Osteocyte (in vitro differentiated cells): ENCODE measurements at regions not wholly inside any gene's neighbourhood (a gene's known extent, or its start where the extent isn't known, plus 50 kb on each side); places are given as distances from the start of the nearest gene placed in this dataset.

ENCODE experiments used
- DNase-seq: peaks from one replicate; pipeline ENCODE4 v3.0.0; 2021; ENCODE audit warnings: mixed read lengths; ENCODE audit not compliant: unreplicated experiment; ENCODE audit errors: extremely low spot score
- H3K27ac Mint-ChIP-seq: one replicate; pipeline ENCODE4 v1.8.0; 2021; ENCODE audit warnings: mild to moderate bottlenecking, mixed read lengths; ENCODE audit not compliant: unreplicated experiment
- H3K27me3 Mint-ChIP-seq: one replicate; pipeline ENCODE4 v1.8.0; 2021; ENCODE audit warnings: mixed read lengths; ENCODE audit not compliant: unreplicated experiment
- H3K36me3 Mint-ChIP-seq: one replicate; pipeline ENCODE4 v1.8.0; 2021; ENCODE audit warnings: mixed read lengths; ENCODE audit not compliant: unreplicated experiment
- H3K4me1 Mint-ChIP-seq: one replicate; pipeline ENCODE4 v1.8.0; 2021; ENCODE audit warnings: mixed read lengths; ENCODE audit not compliant: unreplicated experiment
- H3K4me3 Mint-ChIP-seq: one replicate; pipeline ENCODE4 v1.8.0; 2021; ENCODE audit warnings: mild to moderate bottlenecking, moderate library complexity, mixed read lengths; ENCODE audit not compliant: unreplicated experiment
- H3K9me3 Mint-ChIP-seq: one replicate; pipeline ENCODE4 v1.8.0; 2021; ENCODE audit warnings: mixed read lengths; ENCODE audit not compliant: unreplicated experiment
- CTCF ChIP-seq: fragments of 200-600 bp; sonication (generic); IDR thresholded peaks from 2 replicates; pipeline ENCODE4 v1.5.0; 2021; ENCODE audit warnings: antibody characterized with exemption, mild to moderate bottlenecking, moderate library complexity

- Mint-ChIP-seq H3K27ac (no peak overlapping the region), H3K27me3 (peaks cover 36% of the 10 kb centered on the region), H3K4me1 (peaks cover 6% of the 10 kb centered on the region), H3K9me3 (no peaks in the 10 kb centered on the region), H3K4me3 (no peak overlapping the region), H3K36me3 (peaks cover 2% of the 10 kb centered on the region)
- TF ChIP-seq CTCF, result no peak
- no peak for DNase-seq
Observed at GRCh38 chr6:166864333-166864732, 92.0 kb downstream of the RNASET2 start.

DNA sequence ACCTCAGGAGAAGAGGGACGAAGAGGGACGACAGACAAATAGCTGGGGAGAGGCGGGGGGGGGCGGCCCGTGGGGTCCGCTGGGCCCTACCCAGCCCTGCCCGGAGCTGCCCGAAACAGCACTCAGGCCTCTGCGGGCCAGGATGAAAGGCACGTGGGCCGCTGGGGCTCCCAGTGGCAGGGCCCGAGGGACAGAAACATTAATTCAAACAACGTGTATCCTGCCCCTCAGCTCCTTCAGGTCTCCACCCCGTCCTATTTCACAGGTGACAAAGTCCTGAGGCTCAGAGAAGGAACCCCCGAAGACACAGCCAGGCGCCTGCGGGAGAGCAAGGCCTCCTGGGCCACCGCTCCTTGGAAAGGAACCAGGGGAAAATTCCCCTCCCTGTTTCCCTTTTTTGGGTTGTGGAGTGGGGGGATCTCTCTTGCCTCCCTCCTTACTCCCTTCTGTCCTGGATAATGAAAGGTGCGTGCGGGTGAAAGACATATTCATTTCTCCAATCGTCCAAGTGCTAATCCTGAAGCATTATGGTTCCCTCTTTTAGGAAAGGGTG is 93.3 kb downstream of the RNASET2 start:
- Mint-ChIP-seq H3K4me1 (peaks cover 6% of the 10 kb centered on the region), H3K9me3 (no peaks in the 10 kb centered on the region), H3K4me3 (peak overlapping the region; percentile 84), H3K27ac (no peak overlapping the region), H3K36me3 (peaks cover 2% of the 10 kb centered on the region), H3K27me3 (peaks cover 48% of the 10 kb centered on the region)
- DNase-seq, result no peak
- no peak for TF ChIP-seq CTCF

- no peak for TF ChIP-seq CTCF
- H3K27ac Mint-ChIP-seq, result no peak overlapping the region
- no peaks in the 10 kb centered on the region for H3K9me3 Mint-ChIP-seq
- peaks cover 2% of the 10 kb centered on the region for H3K36me3 Mint-ChIP-seq
- H3K4me1 Mint-ChIP-seq, result peaks cover 6% of the 10 kb centered on the region
- H3K4me3 Mint-ChIP-seq, result peak overlapping the region; percentile 84
- H3K27me3 Mint-ChIP-seq, result peaks cover 52% of the 10 kb centered on the region
- DNase-seq, result peak; percentile 84
Observed at GRCh38 chr6:166862287-166862977, 93.9 kb downstream of the RNASET2 start.

GRCh38 chr6:166861961-166862286 is 94.4 kb downstream of the RNASET2 start:
- H3K4me3 Mint-ChIP-seq, result peak overlapping the region; percentile 84
- peaks cover 2% of the 10 kb centered on the region for H3K36me3 Mint-ChIP-seq
- H3K4me1 Mint-ChIP-seq, result peaks cover 6% of the 10 kb centered on the region
- peaks cover 52% of the 10 kb centered on the region for H3K27me3 Mint-ChIP-seq
- no peak overlapping the region for H3K27ac Mint-ChIP-seq
- no peak for TF ChIP-seq CTCF
- no peak for DNase-seq
- no peaks in the 10 kb centered on the region for H3K9me3 Mint-ChIP-seq

- H3K4me1 Mint-ChIP-seq, result peaks cover 6% of the 10 kb centered on the region
- H3K27me3 Mint-ChIP-seq, result peaks cover 52% of the 10 kb centered on the region
- DNase-seq, result no peak
- TF ChIP-seq CTCF, result no peak
- no peak overlapping the region for H3K27ac Mint-ChIP-seq
- H3K36me3 Mint-ChIP-seq, result peaks cover 2% of the 10 kb centered on the region
- H3K9me3 Mint-ChIP-seq, result no peaks in the 10 kb centered on the region
- H3K4me3 Mint-ChIP-seq, result no peak overlapping the region
Observed at GRCh38 chr6:166861304-166861703, 95.0 kb downstream of the RNASET2 start.
